GM23248 (cell line): ENCODE measurements at regions not wholly inside any gene's neighbourhood (a gene's known extent, or its start where the extent isn't known, plus 50 kb on each side); places are given as distances from the start of the nearest gene placed in this dataset.
A peak's percentile ranks its signal among the peaks of the same experiment; 100 is the strongest.

ENCODE experiments used
- DNase-seq: peaks from one replicate; pipeline ENCODE4 v3.0.0-alpha.2; 2015
- H2AFZ ChIP-seq: fragments of 200-600 bp; sonication (generic); 2 replicates; pipeline ENCODE4 v1.6.1; 2016; ENCODE audit warnings: antibody characterized with exemption
- H3F3A ChIP-seq: fragments of 200-600 bp; sonication (generic); 2 replicates; pipeline ENCODE4 v1.6.1; 2016; ENCODE audit warnings: mild to moderate bottlenecking, antibody characterized with exemption, mixed run types; ENCODE audit not compliant: insufficient read depth
- H3K27ac ChIP-seq: fragments of 200-600 bp; sonication (generic); 2 replicates; pipeline ENCODE4 v1.5.1; 2016; ENCODE audit warnings: mild to moderate bottlenecking
- H3K27me3 ChIP-seq: fragments of 200-600 bp; sonication (generic); replicated peaks from 2 replicates; pipeline ENCODE4 v1.6.1; 2016; ENCODE audit warnings: mild to moderate bottlenecking; ENCODE audit not compliant: insufficient read depth
- H3K36me3 ChIP-seq: fragments of 200-600 bp; sonication (generic); 2 replicates; pipeline ENCODE4 v1.6.1; 2016; ENCODE audit warnings: low read depth, mild to moderate bottlenecking
- H3K4me1 ChIP-seq: fragments of 200-600 bp; sonication (generic); 2 replicates; pipeline ENCODE4 v1.6.1; 2016; ENCODE audit warnings: mild to moderate bottlenecking; ENCODE audit not compliant: insufficient read depth
- H3K4me2 ChIP-seq: fragments of 200-600 bp; sonication (generic); one replicate; pipeline ENCODE4 v1.6.1; 2016; ENCODE audit warnings: mild to moderate bottlenecking; ENCODE audit not compliant: unreplicated experiment
- H3K4me3 ChIP-seq: fragments of 200-600 bp; sonication (generic); 2 replicates; pipeline ENCODE4 v1.5.1; 2016; ENCODE audit warnings: mild to moderate bottlenecking
- H3K79me2 ChIP-seq: fragments of 200-600 bp; sonication (generic); 2 replicates; pipeline ENCODE4 v1.6.1; 2016; ENCODE audit warnings: mild to moderate bottlenecking; ENCODE audit not compliant: insufficient read depth
- H3K9ac ChIP-seq: fragments of 200-600 bp; sonication (generic); 2 replicates; pipeline ENCODE4 v1.6.1; 2016; ENCODE audit warnings: mild to moderate bottlenecking
- H3K9me2 ChIP-seq: fragments of 200-600 bp; sonication (generic); 2 replicates; pipeline ENCODE4 v1.6.1; 2016; ENCODE audit warnings: mixed run types, mild to moderate bottlenecking, moderate library complexity; ENCODE audit not compliant: insufficient read depth
- H3K9me3 ChIP-seq: fragments of 200-600 bp; sonication (generic); one replicate; pipeline ENCODE4 v1.6.1; 2017; ENCODE audit warnings: low read depth
- H4K20me1 ChIP-seq: fragments of 200-600 bp; sonication (generic); 2 replicates; pipeline ENCODE4 v1.6.0; 2016; ENCODE audit not compliant: insufficient read depth
- EZH2 ChIP-seq: fragments of 200-600 bp; sonication (generic); IDR thresholded peaks from 2 replicates; pipeline ENCODE4 v1.6.1; 2018; ENCODE audit warnings: antibody characterized with exemption, mild to moderate bottlenecking; ENCODE audit not compliant: insufficient read depth, poor library complexity, severe bottlenecking
- EZH2phosphoT487 ChIP-seq: fragments of 200-600 bp; sonication (generic); IDR thresholded peaks from 2 replicates; pipeline ENCODE4 v1.6.1; 2018; ENCODE audit warnings: antibody characterized with exemption, moderate library complexity, mild to moderate bottlenecking, low read depth; ENCODE audit not compliant: insufficient read depth
- WGBS, 2 experiments: methylation state at CpG; one replicate each; pipeline ENCODE4 v1.1.6; 2015 to 2017; ENCODE audit warnings: low lambda C conversion rate in 2 of 2, low coverage in 1 of 2; ENCODE audit errors: missing lambda C conversion rate in 2 of 2; 5-methylcytosine and 5-hydroxymethylcytosine counted together
- in situ Hi-C: fragments of 300-500 bp; cut with MboI; formaldehyde crosslinking; loops from 2 replicates; pipeline ENCODE4 v1.15.0; 2020

DNA sequence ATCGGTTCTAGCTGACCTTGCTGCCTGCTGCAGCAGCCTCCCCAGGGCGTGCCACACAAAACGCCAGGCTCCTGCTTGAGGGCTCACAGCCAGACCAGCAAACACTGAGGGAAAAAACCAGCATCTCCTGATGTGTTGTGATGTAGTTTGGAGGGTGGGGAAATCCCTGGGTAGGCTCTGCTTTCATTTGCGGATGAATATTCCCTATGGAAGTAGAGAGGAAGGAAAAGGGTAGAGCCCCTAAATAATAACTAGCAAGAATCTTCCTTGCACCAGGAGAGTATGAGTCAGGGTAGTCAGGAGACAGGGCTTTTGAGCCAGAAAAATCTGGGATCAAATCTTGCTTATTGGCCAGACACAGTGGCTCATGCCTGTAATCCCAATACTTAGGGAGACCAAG lies 545.3 kb downstream of the RFC3 start:
- Histone ChIP-seq H3K36me3 (no peaks in the 10 kb centered on the region), H3K9me3 (no peaks in the 10 kb centered on the region), H3K9me2 (no peaks in the 10 kb centered on the region), H3K9ac (no peak overlapping the region), H3K79me2 (no peaks in the 10 kb centered on the region), H3K27ac (no peak overlapping the region), H3K4me2 (no peak overlapping the region), H3F3A (peaks cover 16% of the 10 kb centered on the region), H3K4me1 (peaks cover 23% of the 10 kb centered on the region), H4K20me1 (no peaks in the 10 kb centered on the region), H3K4me3 (no peak overlapping the region), H2AFZ (no peak overlapping the region), H3K27me3 (no peaks in the 10 kb centered on the region)
- no peak for TF ChIP-seq EZH2
- no peak for TF ChIP-seq EZH2phosphoT487
- in situ Hi-C loops, result no loop called here
- WGBS, 2 experiments, result 48 to 63% methylated on average over 4 of the region's 4 CpGs
- DNase-seq, result no peak

DNA sequence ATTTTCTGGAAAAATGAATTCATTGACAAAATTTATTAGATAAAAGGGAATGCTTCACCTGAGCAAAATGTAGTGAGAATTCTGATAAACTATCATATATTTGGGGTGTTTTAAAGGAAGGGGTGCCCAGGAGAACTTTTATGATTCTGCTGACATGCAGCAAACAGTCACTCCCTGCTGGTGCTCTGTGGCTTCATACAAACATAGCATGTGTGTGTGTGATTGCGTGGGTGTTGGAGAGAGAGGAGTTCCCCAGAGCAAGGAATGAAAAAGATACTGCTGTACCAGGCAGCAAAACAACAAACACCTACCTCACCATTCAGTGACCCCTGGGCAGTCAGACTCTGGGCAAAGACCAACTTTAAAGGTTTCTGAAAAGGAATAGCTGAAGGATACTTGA lies 546.7 kb downstream of the RFC3 start:
- no peak overlapping the region for H3K4me2 ChIP-seq
- H3K36me3 ChIP-seq, result no peaks in the 10 kb centered on the region
- in situ Hi-C loops, result no loop called here
- H3K79me2 ChIP-seq, result no peaks in the 10 kb centered on the region
- peaks cover 4% of the 10 kb centered on the region for H3F3A ChIP-seq
- H3K9me3 ChIP-seq, result no peaks in the 10 kb centered on the region
- no peak overlapping the region for H3K9ac ChIP-seq
- peaks cover 9% of the 10 kb centered on the region for H3K4me1 ChIP-seq
- no peaks in the 10 kb centered on the region for H4K20me1 ChIP-seq
- H2AFZ ChIP-seq, result no peak overlapping the region
- H3K9me2 ChIP-seq, result no peaks in the 10 kb centered on the region
- no peak overlapping the region for H3K4me3 ChIP-seq
- H3K27ac ChIP-seq, result no peak overlapping the region
- peak; percentile 63 for DNase-seq
- WGBS, 2 experiments, result 56 to 69% methylated on average over 1 of the region's 1 CpG
- TF ChIP-seq EZH2, result no peak
- no peak for TF ChIP-seq EZH2phosphoT487
- no peaks in the 10 kb centered on the region for H3K27me3 ChIP-seq

DNA sequence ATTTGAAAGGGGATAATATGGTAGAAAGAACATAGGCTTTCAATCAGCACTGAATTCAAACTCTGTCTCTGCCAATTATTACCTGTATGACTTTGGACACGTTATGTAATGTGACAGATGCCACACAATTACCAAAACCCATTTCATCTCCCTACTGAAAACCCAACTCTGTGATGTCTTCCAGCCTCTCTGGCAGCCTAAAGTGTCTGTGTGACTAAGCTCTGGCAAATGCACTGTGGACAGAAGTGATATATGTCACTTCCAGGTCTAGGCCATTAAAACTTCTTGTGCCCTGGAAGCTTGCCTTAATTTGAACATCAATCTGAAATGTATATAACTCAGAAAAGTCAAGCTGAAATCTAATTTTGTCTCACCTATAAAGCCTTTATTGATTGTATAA lies 552.0 kb downstream of the RFC3 start:
- Histone ChIP-seq H3K79me2 (no peaks in the 10 kb centered on the region), H3K27ac (no peak overlapping the region), H3K4me2 (no peak overlapping the region), H3K9me2 (no peaks in the 10 kb centered on the region), H4K20me1 (no peaks in the 10 kb centered on the region), H3F3A (no peaks in the 10 kb centered on the region), H2AFZ (no peak overlapping the region), H3K27me3 (no peaks in the 10 kb centered on the region), H3K9ac (no peak overlapping the region), H3K4me3 (no peak overlapping the region), H3K4me1 (no peaks in the 10 kb centered on the region), H3K36me3 (no peaks in the 10 kb centered on the region), H3K9me3 (no peaks in the 10 kb centered on the region)
- 0 to 5% methylated on average over 1 of the region's 1 CpG for WGBS, 2 experiments
- TF ChIP-seq EZH2 (no peak), EZH2phosphoT487 (no peak)
- no peak for DNase-seq
- in situ Hi-C loops, result no loop called here

DNA sequence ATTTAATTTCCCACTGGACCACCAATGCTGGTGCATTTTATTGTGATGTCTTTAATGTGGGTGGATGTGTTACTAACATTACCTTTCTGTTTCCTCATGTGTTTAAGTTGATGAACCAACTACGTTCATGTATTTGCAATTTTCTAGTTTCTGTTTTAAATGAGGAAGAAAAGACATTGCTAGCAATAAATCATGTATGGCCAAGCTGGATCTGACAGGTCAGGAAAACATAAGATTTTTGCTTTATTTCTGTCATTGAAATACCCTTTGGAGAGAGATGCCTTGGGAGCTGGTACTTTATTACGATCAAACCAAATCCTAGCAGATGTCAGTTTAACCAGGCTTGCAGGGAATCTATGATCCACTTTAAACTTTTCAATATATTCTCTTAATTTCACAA lies 553.2 kb downstream of the RFC3 start:
- Histone ChIP-seq H3K4me3 (no peak overlapping the region), H2AFZ (no peak overlapping the region), H3F3A (no peaks in the 10 kb centered on the region), H3K4me1 (no peaks in the 10 kb centered on the region), H3K4me2 (no peak overlapping the region), H3K27ac (no peak overlapping the region), H3K79me2 (no peaks in the 10 kb centered on the region), H4K20me1 (no peaks in the 10 kb centered on the region), H3K9ac (no peak overlapping the region), H3K9me2 (no peaks in the 10 kb centered on the region), H3K27me3 (no peaks in the 10 kb centered on the region), H3K9me3 (no peaks in the 10 kb centered on the region), H3K36me3 (no peaks in the 10 kb centered on the region)
- DNase-seq, result no peak
- WGBS, 2 experiments, result 96 to 97% methylated on average over 2 of the region's 2 CpGs
- TF ChIP-seq EZH2 (no peak), EZH2phosphoT487 (no peak)
- in situ Hi-C loops, result no loop called here

DNA sequence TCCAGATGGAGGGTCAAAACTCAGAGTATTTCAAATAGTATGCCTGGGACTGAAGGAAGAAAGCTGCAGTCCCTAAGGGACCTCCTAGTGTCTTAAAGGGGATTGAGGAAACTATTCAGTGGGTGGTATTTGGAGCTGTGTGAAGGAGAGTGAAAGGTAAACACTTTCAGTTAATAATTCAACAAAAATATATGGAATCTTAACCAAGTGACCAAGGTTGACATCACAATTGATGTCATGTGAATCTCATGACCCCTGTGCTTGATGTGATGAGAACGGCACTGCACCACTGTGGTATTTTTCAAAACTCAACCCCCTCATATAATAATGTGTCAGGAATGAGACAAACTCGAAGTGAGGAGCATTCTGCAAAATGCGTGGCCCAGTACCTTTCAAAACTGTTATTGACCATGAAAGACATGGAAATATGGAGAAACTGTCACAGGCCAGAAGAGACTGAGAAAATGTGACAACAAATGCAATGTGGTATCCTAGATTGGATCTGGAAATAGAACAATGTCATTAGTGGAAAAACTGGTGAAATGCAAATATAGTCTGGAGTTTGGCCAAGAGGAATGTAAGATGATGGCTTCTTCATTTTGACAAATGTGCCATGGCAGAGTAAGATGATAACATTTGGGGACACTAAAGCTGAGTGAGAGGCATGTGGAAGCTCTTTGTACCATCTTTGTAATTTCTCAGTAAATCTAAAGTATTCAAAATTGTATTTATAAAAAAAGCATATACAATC lies 553.9 kb downstream of the RFC3 start:
- no peak for DNase-seq
- no peak overlapping the region for H3K27ac ChIP-seq
- no peaks in the 10 kb centered on the region for H4K20me1 ChIP-seq
- no peak overlapping the region for H3K9ac ChIP-seq
- WGBS, 2 experiments, result 77 to 92% methylated on average over 3 of the region's 3 CpGs
- H3K9me2 ChIP-seq, result no peaks in the 10 kb centered on the region
- no peaks in the 10 kb centered on the region for H3K36me3 ChIP-seq
- H3K4me1 ChIP-seq, result no peaks in the 10 kb centered on the region
- H3K9me3 ChIP-seq, result no peaks in the 10 kb centered on the region
- no peaks in the 10 kb centered on the region for H3K27me3 ChIP-seq
- H3K4me3 ChIP-seq, result no peak overlapping the region
- in situ Hi-C loops, result no loop called here
- H2AFZ ChIP-seq, result no peak overlapping the region
- no peak overlapping the region for H3K4me2 ChIP-seq
- no peaks in the 10 kb centered on the region for H3F3A ChIP-seq
- TF ChIP-seq EZH2phosphoT487 (no peak), EZH2 (no peak)
- no peaks in the 10 kb centered on the region for H3K79me2 ChIP-seq
